Motor neuron (in vitro differentiated cells): ENCODE measurements at regions not wholly inside any gene's neighbourhood (a gene's known extent, or its start where the extent isn't known, plus 50 kb on each side); places are given as distances from the start of the nearest gene placed in this dataset.
"Not testable (repeated sequence)": the region's sequence is repeated elsewhere in the genome, so short reads cannot be mapped to it uniquely, and the experiment has no call there.

Source experiments
- ATAC-seq, 8 experiments: fragments of 200-7000 bp; cut with Tn5 transposase; replicated peaks in 6 of 8; 2 replicates each; pipeline ENCODE4 v1.8.0; 2021; ENCODE audit warnings: mild to moderate bottlenecking in 8 of 8, moderate library complexity in 8 of 8
- H3K27ac ChIP-seq, 2 donors: fragments of 250-450 bp; sonication (Bioruptor Pico); 2 replicates each; pipeline ENCODE4 v1.9.0; 2021; ENCODE audit warnings: antibody characterized with exemption in 2 of 2, mild to moderate bottlenecking in 2 of 2, moderate library complexity in 1 of 2
- H3K4me1 ChIP-seq, 2 donors: fragments of 250-450 bp; sonication (Bioruptor Pico); replicated peaks in 1 of 2; 2 replicates each; pipeline ENCODE4 v1.6.1; 2021; ENCODE audit warnings: antibody characterized with exemption in 2 of 2, mild to moderate bottlenecking in 2 of 2, moderate library complexity in 1 of 2
- H3K4me3 ChIP-seq, 5 donors: fragments of 250-450 bp; sonication (Bioruptor Pico); 2 replicates each; pipeline ENCODE4 v1.9.0; 2021; ENCODE audit warnings: antibody characterized with exemption in 5 of 5, mild to moderate bottlenecking in 5 of 5, moderate library complexity in 4 of 5
- WGBS, 10 experiments: fragments of 450-650 bp; shearing (Covaris generic); methylation state at CpG; one replicate each; pipeline ENCODE4 v1.0.0; 2022; 5-methylcytosine and 5-hydroxymethylcytosine counted together
- in situ Hi-C, 9 experiments: fragments of 400-800 bp; cut with MboI; loops; one replicate each; pipeline ENCODE4 v1.15.0; 2021; ENCODE audit warnings: low sequenced_read_pairs in 9 of 9, low pct_unique_long_range_greater_than_20kb in 2 of 9; ENCODE audit not compliant: unreplicated experiment in 9 of 9

GRCh38 chr6:81534934-81535465 lies 217.5 kb downstream of the TENT5A start:
- H3K4me1 ChIP-seq: no peaks in the 10 kb centered on the region
- ATAC-seq: no peak
- H3K27ac ChIP-seq: no peak overlapping the region
- H3K4me3 ChIP-seq: no peak overlapping the region
- in situ Hi-C loops: no loop called here
- WGBS, 10 experiments: 56 to 86% (median 74%) methylated on average over 1 to 2 of the region's 2 CpGs; no CpG with 5 or more reads in 2 of the 10 experiments

DNA sequence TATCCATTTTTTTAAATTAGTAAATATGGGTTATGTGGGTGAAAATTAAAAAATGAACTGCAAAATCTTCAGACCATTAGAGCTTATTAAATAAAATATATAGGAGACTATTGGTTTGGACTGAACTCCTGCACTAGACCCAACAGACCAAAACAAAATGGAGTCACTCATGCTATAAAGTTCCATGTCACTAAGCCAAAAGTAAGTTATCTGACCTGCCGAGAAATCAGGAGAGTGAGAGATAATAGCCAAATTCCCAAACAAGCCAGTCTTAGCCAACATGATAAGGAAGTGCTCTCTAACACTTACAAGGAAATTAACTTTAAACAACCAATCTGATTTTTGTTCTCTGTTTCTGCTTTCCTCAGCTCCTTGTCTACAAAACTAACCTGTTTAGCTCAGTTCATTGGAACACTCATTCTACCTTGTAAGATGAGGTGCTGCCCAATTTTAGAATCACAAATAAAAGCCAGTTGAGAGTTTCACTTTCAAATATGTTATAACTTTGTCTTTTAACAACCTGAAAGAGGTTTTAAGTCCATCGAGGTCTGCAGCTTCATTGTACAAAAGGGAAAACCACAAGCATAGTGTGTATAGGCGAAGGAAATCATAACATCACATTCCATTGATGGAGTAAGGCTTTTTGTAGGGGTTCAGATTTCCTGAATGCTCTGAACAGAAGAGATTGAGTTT lies 220.5 kb downstream of the TENT5A start:
- in situ Hi-C loops: no loop called here
- Histone ChIP-seq H3K4me1 (no peaks in the 10 kb centered on the region), H3K4me3 (no peak overlapping the region), H3K27ac (no peak overlapping the region)
- no peak for ATAC-seq
- 29 to 100% (median 86%) methylated on average over 1 to 3 of the region's 3 CpGs for WGBS, 10 experiments

DNA sequence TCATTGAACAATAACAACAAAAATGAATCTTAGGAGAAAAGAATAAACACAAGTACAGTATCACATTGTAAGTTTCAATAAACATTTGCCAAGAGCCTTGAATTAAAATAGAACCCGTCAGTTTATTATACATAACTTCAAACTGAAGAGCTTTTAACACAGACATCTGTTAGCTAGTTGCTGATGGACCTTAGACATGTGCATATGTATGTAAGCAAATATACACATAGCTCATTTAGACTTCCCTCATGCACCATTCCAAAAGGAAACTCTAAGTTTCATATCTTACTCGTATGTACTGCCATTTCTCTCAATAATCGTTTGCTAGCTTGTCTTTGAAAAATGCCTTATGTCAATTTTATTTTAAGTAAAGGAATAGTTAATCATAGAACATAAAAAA lies 235.0 kb downstream of the TENT5A start:
- peak in 3 of 8 experiments; percentile 91 to 100 (median 93) for ATAC-seq
- H3K4me1 ChIP-seq: no peaks in the 10 kb centered on the region
- H3K4me3 ChIP-seq: no peak overlapping the region
- 0 to 97% (median 76%) methylated on average over 3 of the region's 3 CpGs for WGBS, 10 experiments
- in situ Hi-C loops: no loop called here
- H3K27ac ChIP-seq: no peak overlapping the region

- no peaks in the 10 kb centered on the region for H3K4me1 ChIP-seq
- no peak for ATAC-seq
- in situ Hi-C loops: no loop called here
- H3K27ac ChIP-seq: no peak overlapping the region
- no peak overlapping the region for H3K4me3 ChIP-seq
- WGBS, 10 experiments: 21 to 100% (median 76%) methylated on average over 1 to 7 of the region's 7 CpGs
Measured at GRCh38 chr6:81515562-81516453, 236.7 kb downstream of the TENT5A start.

DNA sequence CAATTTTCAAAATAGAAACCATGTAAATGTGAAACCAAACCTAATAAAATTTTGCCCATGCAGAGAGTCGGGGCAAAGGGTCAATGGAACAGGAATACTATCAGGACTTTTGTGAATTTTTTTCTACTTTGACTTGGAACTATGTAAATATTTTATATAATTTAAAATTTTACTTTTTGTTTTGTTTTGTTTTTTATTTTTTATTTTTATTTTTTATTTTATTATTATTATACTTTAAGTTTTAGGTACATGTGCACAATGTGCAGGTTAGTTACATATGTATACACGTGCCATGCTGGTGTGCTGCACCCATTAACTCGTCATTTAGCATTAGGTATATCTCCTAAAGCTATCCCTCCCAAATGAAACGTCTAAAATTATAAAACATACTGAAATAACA lies 238.3 kb downstream of the TENT5A start:
- 57 to 100% (median 90%) methylated on average over 1 to 4 of the region's 4 CpGs; no CpG with 5 or more reads in 2 of the 10 experiments for WGBS, 10 experiments
- in situ Hi-C loops, ATAC-seq, H3K4me1 ChIP-seq, H3K27ac ChIP-seq, H3K4me3 ChIP-seq: not testable (repeated sequence)

- ATAC-seq: no peak
- Histone ChIP-seq H3K27ac (no peak overlapping the region), H3K4me1 (no peaks in the 10 kb centered on the region), H3K4me3 (no peak overlapping the region)
- in situ Hi-C loops: no loop called here
- WGBS, 10 experiments: 0 to 36% (median 0%) methylated on average over 1 of the region's 1 CpG; no CpG with 5 or more reads in 4 of the 10 experiments
Measured at GRCh38 chr6:81511423-81511822, 241.1 kb downstream of the TENT5A start.

GRCh38 chr6:81495999-81496398 lies 256.5 kb downstream of the TENT5A start:
- 0 to 85% (median 44%) methylated on average over 1 of the region's 1 CpG; no CpG with 5 or more reads in 5 of the 10 experiments for WGBS, 10 experiments
- no peak overlapping the region for H3K27ac ChIP-seq
- no peak overlapping the region for H3K4me3 ChIP-seq
- ATAC-seq: peak in 1 of 8 experiments; percentile 70
- H3K4me1 ChIP-seq: no peaks in the 10 kb centered on the region
- in situ Hi-C loops: no loop called here

- Histone ChIP-seq H3K4me3 (no peak overlapping the region), H3K4me1 (no peaks in the 10 kb centered on the region), H3K27ac (no peak overlapping the region)
- no peak for ATAC-seq
- in situ Hi-C loops: no loop called here
Measured at GRCh38 chr6:81491454-81492101, 260.9 kb downstream of the TENT5A start.

- Histone ChIP-seq H3K4me1 (no peaks in the 10 kb centered on the region), H3K4me3 (no peak overlapping the region), H3K27ac (no peak overlapping the region)
- 83 to 100% (median 89%) methylated on average over 1 of the region's 1 CpG; no CpG with 5 or more reads in 5 of the 10 experiments for WGBS, 10 experiments
- ATAC-seq: peak in 2 of 8 experiments; percentile 55 to 61
- in situ Hi-C loops: no loop called here
Measured at GRCh38 chr6:81487489-81487888, 265.0 kb downstream of the TENT5A start.

DNA sequence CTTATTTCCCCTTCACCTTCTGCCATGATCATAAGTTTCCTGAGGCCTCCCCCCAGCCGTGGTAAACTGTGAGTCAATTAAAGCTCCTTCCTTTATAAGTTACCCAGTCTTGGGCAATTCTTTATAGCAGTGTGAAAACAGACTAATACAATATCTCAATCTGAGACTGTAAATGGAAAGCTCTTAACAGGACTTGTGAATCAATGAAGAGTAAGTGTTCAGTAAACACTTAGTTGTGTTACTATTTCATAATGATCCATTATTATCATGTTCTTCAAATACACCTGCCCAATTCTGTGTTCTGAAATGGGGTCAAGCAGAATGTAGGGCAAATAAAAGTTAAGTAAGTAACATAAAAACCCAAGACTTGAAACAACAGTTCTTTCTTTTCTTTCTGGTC lies 266.2 kb downstream of the TENT5A start:
- ATAC-seq: no peak
- Histone ChIP-seq H3K4me3 (no peak overlapping the region), H3K4me1 (no peaks in the 10 kb centered on the region), H3K27ac (no peak overlapping the region)
- WGBS, 10 experiments: 11 to 67% (median 42%) methylated on average over 1 of the region's 1 CpG; no CpG with 5 or more reads in 4 of the 10 experiments
- in situ Hi-C loops: no loop called here

GRCh38 chr6:81485395-81485794 lies 267.1 kb downstream of the TENT5A start:
- ATAC-seq: peak in 1 of 8 experiments; percentile 18
- H3K27ac ChIP-seq: no peak overlapping the region
- no peaks in the 10 kb centered on the region for H3K4me1 ChIP-seq
- no peak overlapping the region for H3K4me3 ChIP-seq
- in situ Hi-C loops: no loop called here

- Histone ChIP-seq H3K27ac (no peak overlapping the region), H3K4me3 (no peak overlapping the region), H3K4me1 (no peaks in the 10 kb centered on the region)
- ATAC-seq: no peak
- in situ Hi-C loops: no loop called here
Measured at GRCh38 chr6:81484251-81484650, 268.2 kb downstream of the TENT5A start.

DNA sequence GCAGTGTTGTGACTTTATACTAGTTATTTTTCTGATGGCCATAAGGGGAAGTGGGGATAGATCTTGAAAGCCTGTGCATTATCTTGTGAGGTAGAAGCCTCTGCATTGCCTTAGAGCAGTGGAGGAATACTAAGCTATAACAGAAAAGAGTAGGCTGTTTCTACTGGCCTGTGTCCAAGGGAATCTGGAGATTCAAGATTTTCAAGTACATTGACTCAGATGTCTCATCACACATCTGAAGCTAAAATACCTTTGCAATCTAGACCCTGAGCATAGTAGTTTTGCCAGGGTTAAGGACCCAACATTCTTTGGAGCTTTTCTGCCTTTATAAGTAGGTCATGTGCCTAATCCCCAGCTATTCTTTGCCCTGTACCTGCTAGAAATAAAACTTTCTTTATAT lies 272.3 kb downstream of the TENT5A start:
- no peak overlapping the region for H3K27ac ChIP-seq
- in situ Hi-C loops: no loop called here
- no peak for ATAC-seq
- no peak overlapping the region for H3K4me3 ChIP-seq
- no peaks in the 10 kb centered on the region for H3K4me1 ChIP-seq
